ENCODE measurements at regions not wholly inside any gene's neighbourhood (a gene's known extent, or its start where the extent isn't known, plus 50 kb on each side); places are given as distances from the start of the nearest gene placed in this dataset.

DNA sequence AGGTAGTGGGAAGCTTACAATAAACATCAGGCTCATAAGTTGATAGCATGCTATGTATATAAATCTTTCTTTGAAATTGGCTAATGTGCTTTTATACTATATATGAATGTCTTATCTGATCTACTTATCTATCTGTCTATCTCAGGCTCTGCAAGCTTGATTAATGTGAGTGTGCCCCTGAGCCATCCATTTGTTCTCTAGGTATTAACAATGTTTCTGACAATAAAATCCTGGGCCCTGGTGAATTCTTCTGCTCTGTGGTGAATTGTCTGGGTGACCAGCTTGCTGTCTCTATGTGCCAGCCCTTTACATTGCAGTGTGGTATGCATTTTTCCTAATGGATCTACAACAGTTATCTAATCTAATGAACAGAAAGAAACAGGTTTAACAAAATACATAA is 295.9 kb downstream of the HRH4 start:
- TF ChIP-seq, protein P1, sequence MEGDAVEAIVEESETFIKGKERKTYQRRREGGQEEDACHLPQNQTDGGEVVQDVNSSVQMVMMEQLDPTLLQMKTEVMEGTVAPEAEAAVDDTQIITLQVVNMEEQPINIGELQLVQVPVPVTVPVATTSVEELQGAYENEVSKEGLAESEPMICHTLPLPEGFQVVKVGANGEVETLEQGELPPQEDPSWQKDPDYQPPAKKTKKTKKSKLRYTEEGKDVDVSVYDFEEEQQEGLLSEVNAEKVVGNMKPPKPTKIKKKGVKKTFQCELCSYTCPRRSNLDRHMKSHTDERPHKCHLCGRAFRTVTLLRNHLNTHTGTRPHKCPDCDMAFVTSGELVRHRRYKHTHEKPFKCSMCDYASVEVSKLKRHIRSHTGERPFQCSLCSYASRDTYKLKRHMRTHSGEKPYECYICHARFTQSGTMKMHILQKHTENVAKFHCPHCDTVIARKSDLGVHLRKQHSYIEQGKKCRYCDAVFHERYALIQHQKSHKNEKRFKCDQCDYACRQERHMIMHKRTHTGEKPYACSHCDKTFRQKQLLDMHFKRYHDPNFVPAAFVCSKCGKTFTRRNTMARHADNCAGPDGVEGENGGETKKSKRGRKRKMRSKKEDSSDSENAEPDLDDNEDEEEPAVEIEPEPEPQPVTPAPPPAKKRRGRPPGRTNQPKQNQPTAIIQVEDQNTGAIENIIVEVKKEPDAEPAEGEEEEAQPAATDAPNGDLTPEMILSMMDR (IDR thresholded peaks at IDR 0.05), result no peak
- TF ChIP-seq POLR2A (IDR thresholded peaks at IDR 0.05), result no peak

Data from suprapubic skin (tissue), 3 donors.